A204.1 (cell line): ENCODE measurements at regions not wholly inside any gene's neighbourhood (a gene's known extent, or its start where the extent isn't known, plus 50 kb on each side); places are given as distances from the start of the nearest gene placed in this dataset.

ENCODE experiments used
- FAIRE-seq: peaks from 2 replicates; lab custom pipeline; 2012; peaks lifted over from hg19 to GRCh38; lab: Jason Lieb, UNC

DNA sequence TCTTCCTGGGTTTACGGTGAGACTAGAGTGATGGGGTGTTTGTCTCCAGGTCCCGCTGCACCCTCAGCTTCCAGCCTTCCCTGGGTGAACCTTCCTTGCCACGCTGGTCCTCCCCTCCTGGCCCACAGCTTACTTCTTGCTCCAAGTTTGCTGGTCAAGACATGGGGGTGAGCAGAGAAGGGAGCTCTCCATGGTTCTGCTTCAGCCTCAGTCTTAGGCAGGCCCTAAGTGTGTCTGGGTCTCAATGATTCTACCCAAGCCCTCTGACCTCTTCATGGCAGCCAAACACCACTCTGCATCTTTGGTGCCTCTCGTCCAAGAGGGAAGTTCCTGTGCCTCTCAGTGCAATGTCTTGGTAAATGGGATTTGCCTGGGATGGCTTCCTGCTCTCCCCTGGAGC, 356.5 kb upstream of the KLF6 start:
- no peak for FAIRE-seq

DNA sequence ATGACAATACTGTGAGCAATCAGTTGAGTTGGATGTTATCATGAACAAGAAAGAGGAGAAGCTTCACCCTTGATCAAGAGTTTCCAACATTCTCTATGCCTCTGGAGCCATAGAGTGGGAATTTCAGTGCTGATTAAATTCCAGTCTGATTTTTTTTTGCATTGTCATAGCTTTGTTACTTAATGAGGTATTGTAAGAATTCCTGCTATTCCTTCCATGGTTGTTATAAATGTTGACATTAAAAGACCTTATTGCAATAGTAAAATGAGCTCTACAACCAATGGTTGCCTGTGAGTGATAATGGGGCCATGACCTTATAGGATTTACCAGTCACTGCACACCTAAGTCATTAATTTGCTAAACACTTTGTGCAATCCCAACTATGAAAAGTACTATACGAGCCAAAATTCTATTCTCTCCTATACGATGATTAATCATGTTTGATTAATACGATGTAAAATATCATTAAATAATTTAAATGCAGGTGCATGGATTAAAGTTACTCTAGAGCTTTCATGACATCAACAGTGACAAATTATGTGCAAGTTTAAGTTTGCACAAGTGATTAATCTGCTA, 353.2 kb upstream of the KLF6 start:
- FAIRE-seq, result no peak

DNA sequence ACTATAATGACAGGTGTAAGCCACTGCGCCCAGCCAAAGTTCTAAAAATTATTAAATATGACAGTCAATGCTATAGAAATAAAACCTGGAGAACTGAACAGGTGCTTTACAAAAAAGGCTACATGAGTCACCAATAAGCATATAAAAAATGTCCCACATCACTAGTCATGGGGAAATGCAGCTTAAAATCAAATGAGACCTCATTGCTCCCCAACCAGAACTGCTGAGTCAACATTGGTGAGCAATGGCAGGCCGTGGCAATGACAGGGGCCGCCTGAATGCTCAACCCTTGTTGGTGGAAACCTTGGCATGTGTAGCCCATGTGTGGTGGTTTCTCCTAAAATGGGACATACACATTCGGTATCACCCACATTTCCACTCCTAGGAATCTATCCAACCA, 352.3 kb upstream of the KLF6 start:
- no peak for FAIRE-seq

DNA sequence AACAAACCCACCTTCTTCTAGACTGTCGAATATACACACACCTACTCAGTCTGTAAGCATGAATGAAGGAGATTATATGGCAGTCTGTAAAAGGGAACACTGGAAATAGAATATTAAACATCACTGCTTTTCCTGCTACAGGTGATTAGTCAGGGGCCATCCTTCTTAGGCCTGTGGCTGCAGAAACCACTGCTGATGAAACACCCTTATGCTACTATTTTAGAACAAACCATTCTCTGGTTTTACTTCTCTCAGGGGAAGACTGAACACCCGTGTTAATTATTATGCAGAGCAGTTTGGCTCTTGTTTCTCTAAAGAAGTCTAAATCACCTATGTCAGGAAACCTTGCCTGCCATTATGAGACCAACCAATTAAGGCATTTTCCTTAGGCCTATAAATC, 351.1 kb upstream of the KLF6 start:
- no peak for FAIRE-seq

DNA sequence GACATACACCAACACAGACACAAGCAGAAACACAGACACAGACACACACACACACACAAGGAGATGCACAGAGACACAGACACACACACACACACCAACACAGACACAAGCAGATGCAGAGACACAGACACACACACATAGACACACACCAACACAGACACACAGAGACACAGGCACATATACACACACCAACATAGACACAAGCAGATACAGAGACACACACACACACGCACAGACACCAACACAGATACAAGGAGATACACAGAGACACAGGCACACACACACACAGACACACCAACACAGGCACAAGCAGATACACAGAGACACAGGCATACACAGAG, 347.2 kb upstream of the KLF6 start:
- FAIRE-seq, result no peak

DNA sequence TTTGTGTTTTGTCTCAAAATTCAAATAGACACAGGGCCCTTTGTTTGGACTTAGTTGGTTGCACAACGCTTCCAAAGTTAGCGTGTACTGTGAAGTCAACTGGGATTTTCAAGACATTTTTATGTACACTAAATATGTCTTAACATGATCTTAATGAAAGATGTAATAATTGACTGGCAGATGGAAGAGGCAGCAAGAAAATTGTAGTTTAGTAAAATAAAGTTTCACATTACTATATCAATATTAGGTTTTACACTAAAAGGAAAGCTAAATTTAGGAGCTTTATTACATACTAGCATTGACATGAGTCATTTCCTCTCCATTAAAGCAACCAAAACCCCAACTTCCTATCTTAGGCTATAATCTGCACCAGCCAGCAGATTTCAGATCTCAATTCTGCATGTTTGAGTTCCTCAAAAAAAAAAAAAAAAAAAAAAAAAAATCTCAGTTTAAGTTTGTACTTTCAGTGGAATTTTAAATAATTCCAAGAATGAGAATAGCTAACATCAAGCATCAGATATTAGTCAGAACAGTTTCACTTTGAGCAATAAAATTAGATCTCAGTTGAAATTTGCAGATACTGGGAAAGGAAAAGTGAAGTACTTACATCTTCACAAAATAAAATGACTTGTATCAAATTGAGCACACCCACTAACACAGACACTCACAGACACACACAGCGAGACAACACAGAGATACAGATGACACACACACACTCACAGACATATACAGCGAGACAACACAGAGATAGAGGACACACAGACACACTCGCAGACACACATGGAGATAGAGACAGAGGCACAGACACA, 346.6 kb upstream of the KLF6 start:
- FAIRE-seq, result no peak

DNA sequence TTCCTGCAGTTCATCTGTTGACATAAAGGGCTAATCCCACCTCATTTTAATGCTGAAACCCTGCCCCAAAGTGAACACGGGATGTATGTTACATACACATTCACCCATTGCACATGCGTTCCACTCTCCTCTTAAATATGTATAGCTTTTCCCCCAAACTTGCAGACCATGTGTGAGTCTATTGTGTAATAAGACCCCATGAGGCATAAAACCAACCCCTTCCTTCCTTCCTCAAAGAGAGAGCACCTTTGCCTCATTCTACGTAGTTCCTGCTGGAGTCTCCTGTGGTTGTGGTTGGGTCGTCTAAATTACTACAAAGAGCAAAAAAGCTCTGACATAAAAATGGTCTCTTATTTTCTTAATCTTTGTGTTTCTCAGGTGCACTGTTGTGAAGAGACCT, 345.7 kb upstream of the KLF6 start:
- FAIRE-seq, result no peak

DNA sequence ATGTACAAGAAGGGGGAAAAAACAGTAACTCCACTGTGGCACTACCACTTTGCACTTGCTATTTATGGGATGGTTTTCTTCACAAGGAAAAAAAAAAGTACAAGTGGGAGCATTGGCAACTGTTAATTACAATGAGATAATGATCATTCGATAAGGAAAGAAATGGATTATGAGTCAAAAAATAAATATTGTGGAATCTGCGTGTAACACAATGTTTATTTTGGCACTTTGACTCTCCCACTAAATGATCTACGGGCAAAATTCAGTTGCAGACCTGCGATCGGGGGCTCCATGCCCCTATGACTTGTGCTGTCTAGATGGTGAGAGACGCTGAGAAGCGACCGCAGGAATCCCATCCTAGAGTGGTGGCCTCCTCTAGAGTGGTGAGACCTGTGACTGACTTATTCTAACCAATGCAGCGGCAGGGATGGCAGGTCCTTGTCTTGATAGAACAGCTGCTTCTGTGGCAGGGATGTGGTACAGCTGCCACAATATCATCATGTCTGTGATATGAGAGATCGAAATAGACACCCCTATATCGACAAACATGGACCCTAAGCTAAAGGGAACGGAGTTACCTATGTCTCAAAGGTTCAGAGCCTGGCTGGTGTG, 345.0 kb upstream of the KLF6 start:
- no peak for FAIRE-seq

DNA sequence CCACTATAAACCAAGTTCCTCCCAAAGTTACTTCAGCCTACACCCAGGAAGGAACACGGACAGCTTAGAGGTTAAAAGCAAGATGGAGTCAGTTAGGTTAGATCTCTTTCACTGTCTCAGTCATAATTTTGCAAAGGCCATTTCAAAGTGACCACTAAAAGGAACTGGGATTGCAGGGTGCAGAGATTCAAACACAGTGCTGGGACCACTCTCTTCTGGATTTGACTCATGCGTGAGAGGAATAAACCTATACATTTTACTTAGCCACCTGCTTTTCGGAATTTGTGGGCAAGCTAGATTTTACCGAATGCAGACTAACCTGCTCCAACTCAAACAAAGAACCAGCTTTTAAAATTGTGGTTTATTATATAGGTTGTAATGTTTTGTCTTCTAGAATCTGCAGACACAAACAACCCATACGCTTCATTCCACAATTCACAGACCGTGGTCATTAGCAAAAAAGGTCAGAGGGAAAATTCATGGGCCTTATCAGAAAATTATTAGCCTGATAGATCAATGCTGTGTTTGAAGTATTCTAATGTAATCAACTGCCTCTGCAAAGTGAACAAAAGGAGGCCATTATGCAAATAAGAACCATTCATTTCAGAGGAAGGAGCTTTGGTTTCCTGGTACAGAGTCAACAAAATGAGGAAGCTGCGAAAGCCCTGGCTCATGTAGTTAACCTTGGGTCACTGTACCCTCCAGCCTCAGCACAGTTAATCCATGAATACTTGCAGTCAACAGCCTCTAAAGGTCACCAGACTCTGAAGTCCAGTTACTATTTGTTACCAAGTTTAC, 342.7 kb upstream of the KLF6 start:
- no peak for FAIRE-seq

DNA sequence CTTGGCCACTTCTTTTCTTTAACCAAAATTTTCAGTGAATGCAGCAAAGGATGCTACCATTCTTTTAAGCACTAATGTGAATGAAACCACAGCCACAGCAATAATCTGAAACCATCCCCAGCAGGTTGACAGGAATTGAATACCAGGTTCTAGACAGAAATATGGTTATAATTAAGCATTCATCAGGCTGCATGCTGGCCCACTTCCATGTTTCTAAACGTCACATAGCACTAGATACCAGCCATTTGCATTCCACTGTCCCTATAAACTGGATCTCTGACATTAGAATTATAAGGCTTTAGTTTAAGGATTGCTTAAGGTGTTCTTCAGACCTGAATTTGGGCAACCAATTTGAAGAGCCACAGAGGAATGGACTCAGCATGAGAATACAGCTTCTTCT, 340.8 kb upstream of the KLF6 start:
- FAIRE-seq, result no peak

DNA sequence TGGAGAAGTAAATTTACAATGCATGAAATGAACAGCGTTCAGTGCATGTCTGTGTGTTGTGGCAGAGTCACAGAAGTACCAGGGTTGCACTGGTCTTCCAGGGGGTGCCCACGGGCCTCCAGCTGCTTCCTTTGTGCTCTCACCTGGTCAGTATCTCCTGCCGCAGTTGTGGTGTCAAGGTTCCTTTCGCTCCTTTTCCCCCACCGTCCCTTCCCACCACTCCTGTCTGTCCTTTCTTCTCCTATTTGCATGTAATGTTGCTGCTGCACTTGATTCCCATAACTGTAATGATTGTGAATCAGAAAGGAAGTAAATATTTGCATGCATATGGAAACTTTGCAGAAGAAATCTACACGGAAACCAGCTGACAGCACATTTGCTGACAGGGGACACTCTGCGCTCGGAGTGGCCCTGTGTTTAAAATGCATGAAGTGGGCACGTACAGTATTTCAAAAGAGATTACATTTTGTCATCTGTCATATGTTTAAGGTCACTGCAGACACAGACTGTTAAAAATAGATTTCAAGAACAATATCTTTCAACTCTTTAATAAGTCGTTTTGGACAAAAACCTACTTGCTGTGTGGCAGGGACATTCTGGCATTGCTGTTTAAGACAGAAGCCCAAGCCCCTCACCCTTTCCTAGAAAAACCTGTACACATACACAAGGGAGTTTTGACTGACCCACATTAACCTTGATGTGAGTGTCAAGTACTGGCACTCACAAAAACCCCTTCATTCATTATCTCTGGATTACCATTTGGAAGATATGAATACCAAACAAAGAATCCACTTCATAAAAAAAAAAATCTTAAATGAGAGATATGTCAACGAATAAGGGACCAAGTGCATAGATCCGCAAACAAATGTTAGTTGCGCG, 336.7 kb upstream of the KLF6 start:
- FAIRE-seq, result no peak

DNA sequence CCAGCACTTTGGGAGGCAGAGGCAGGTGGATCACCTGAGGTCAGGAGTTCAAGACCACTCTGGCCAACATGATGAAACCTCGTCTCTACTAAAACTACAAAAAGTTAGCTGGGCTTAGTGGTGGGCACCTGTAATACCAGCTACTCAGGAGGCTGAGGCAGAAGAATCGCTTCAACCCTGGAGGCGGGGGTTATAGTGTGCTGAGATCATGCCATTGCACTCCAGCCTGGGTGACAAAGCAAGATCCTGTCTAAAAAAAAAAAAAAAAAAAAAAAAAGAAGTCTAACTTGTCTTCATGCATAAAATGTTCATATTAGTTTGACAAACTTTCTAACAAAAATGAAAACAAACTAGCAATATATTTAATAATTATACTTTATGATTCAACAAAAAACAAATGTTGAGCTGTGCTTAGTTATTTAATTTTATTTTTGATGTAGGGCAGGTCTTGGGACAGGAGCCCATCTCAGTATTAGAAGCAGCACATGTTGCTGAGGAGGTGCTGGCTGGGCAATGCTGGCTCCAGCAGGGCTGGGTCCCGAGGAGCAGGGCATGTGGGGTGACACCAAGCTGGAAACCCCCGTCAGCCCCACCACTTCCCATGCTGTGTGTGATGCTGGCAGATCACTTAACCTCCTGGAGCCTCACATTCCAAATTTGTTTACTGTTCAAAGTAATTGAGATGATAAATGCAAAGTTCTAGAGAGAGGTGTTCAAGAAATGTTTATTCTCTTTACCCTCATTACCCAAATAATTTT, 335.3 kb upstream of the KLF6 start:
- FAIRE-seq, result no peak

DNA sequence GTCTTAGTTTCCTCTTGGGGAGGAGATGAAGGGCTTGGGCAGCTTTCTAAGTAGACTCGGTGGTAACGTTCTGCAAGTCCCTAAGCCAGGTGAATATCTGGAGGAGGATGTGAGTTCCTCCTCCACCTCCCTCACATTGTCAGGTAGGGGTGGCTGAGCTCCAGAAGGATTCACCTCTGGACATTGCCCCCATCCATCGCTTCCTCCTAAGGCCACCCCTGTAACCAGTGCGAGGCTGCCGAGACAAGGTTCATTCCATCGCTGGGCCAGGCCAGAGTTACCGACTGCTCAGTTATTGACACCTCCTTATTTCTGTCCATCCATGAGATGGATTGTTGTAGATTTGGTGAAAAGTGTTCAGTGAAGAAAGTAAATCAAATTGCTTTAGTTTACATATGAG, 334.1 kb upstream of the KLF6 start:
- FAIRE-seq, result no peak

DNA sequence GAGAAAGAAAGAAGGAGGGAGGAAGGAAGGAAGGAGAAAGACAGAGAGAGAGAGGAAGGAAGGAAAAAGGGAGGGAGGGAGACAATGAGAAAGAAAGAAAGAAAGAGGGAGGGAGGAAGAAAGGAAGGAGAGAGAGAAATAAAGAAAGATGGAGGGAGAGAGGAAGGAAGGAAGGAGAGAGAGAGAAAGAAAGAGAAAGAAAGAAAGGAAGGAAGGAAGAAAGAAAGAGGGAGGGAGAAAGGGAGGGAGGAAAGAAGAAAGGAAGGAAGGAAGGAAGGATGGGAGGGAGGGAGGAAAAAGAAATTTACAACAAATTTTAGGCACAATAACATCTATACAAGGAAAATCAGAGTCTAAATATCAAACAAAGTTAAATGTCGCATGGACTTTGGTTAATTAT, 332.6 kb upstream of the KLF6 start:
- no peak for FAIRE-seq

DNA sequence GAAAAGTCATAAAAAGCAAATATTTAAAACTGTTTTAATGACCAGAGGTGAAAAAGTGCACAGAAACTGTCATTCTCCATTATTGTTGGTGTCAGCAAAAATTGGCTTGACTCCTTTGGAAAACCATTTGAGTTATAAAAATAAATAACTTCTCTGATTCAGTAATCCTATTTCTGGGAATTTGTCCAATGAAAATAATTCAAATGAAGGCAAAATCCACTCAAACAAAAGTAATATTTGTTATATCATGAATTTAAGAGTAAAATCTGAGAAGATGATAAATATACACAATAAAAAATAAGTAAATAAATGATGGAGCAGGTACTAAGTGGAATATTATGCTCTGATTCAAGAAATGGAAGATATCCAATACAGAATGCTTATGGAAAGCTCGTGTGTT, 326.6 kb upstream of the KLF6 start:
- FAIRE-seq, result no peak

DNA sequence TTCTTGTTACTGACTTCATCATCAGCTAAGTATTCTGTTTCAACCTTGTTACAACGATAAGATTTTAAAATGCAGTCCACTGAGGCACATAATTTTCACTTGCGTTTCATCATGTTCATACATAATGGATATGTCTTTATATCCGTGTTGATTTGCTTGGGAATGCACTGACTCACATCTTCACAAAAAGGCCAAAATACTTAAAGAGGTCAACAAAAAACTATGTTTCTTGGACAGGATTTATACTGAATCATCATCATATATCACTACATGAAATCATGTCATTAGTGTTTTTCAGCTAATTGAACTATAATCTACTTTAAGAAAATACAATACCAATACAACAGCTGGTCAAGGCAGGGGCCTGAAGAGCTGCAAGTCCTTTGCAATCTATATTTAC, 324.5 kb upstream of the KLF6 start:
- FAIRE-seq, result no peak

DNA sequence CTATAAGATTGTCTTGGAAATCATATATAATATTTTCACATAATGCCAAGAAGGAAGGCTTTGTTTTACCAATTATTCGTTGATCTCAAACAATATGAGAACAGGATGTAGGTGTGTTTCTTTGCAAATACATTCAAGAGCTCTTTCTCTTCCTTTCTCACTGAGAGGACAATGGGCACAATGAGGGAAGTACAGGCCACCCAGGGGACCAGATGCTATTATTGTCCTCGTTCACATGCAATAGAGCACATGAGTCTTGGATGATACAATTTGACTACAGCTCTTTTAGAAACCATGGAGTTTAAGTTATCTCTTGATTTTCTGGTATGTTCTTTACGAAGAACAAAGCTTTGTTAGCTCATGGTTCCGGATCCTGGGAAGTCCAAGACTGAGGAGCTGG, 323.7 kb upstream of the KLF6 start:
- no peak for FAIRE-seq

DNA sequence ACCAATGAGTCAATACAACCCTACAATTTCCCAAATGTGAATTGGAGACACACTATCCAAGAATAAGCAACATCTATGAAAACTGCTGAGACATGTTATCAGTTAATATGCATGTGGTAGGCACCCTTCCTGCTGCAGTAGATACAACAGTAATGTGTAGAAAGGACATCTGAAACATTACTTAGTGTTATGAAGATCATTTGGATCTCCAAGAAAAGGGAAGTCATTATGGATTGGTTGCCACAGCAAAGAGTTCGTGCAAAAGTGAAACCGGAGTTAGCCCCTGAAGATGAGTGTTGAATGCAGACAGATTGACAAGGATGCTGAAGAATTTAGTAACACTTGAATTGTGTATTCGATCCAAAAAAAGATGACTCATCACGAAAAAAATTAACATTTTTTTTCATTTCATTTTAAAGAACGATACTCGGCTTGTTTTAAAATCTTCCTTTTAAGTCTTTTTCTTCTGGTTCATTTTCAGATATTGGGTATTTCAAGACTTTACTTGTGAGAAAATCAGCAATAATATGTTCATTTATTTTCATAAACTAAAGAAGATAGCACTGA, 322.4 kb upstream of the KLF6 start:
- FAIRE-seq, result no peak

DNA sequence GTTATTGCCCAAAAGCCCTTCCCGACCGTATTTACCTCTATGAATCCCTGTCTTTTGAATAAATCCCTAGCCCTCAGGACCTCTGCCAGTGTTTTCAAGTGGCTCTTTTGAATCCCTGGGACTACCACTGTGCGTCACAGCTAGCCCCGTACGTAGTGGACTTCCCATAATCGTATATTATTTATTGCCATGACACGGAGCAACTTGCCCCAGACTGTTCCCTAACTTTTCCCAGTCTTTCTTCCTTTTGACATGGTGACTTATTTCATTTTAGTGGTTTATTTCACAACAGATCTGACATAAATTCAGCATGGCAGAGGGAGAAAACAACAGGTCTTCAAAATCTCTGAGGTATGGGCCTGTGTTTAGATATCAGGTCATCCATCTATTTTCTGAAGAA, 318.6 kb upstream of the KLF6 start:
- no peak for FAIRE-seq

DNA sequence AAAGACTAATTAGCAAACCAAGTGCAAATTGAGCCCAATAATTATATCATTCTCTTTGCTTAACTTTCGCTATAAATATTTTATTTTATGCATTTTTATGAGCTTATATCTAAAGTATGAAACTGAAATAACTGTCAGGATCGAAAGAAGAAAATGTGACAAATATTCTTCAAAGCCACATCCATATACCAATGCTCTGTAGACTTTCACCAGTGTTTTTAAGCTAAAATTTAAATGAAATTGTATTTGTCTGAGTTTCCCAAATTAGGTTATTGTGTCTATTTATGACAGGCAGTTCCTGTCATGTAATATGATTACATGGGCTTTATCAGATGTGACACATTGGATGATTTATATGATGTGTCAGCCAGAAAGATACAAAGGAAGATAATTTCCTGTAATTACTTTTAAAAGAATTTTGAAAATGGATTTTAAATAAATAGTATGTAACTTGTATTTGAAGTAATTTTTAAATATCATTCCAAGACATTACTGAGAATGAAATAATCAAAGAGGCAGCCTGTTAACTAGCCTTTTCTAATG, 317.9 kb upstream of the KLF6 start:
- no peak for FAIRE-seq
